KOPT-K1 (cell line): ENCODE measurements at regions not wholly inside any gene's neighbourhood (a gene's known extent, or its start where the extent isn't known, plus 50 kb on each side); places are given as distances from the start of the nearest gene placed in this dataset.
"Not testable (repeated sequence)": the region's sequence is repeated elsewhere in the genome, so short reads cannot be mapped to it uniquely, and the experiment has no call there.

Experiments
- H3K27ac ChIP-seq: fragments of 200-600 bp; sonication (generic); 2 replicates; pipeline ENCODE4 v1.5.1; 2016; ENCODE audit warnings: antibody characterized with exemption, mild to moderate bottlenecking, low read depth, low read length; ENCODE audit not compliant: poor library complexity, severe bottlenecking
- H3K36me3 ChIP-seq: fragments of 200-600 bp; sonication (generic); 2 replicates; pipeline ENCODE4 v1.5.1; 2017; ENCODE audit warnings: antibody characterized with exemption, mild to moderate bottlenecking, low read length, moderate library complexity; ENCODE audit not compliant: insufficient read depth
- H3K9me3 ChIP-seq: fragments of 200-600 bp; sonication (generic); 2 replicates; pipeline ENCODE4 v1.5.1; 2017; ENCODE audit warnings: antibody characterized with exemption, low read length, mild to moderate bottlenecking; ENCODE audit not compliant: insufficient read depth, poor library complexity, severe bottlenecking

DNA sequence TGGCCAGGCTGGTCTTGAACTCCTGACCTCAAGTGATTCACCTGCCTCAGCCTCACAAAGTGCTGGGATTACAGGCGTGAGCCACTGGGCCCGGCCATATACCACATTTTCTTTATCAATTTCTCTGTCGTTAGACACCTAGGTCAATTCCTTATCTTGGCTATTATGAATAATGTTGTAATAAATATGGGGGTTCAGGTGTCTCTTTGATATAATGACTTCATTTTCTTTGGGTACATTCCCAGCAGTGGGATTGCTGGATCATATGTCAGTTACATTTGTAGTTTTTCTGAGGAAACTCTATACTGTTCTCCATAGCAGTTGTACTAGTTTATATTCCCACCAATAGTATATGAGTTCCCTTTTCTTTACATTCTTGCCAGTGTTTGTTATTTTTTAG is 67.8 kb upstream of the DDHD1 start:
- H3K27ac ChIP-seq = peak overlapping the region; percentile 33
- peaks cover 42% of the 10 kb centered on the region for H3K9me3 ChIP-seq

DNA sequence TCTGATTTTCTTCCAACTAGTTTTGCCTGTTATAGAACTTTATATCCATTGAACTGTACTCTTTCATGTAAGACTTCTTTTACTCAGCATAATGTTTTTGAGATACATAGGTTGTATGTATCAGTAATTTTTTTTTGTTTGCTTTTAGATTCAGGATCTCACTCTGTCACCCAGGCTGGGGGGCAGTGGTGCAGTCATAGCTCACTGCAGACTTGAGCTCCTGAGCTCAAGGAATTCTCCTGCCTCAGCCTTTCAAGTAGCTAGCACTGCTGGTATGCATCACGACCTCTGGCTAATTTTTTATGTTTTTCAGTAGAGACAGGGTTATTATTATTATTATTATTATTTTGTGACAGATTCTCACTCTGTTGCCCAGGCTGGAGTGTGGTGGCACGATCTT is 65.0 kb upstream of the DDHD1 start:
- Histone ChIP-seq H3K36me3 (no peaks in the 10 kb centered on the region; the same call in 1 of the 2 replicates), H3K9me3 (peaks cover 16% of the 10 kb centered on the region), H3K27ac (peak overlapping the region; percentile 93)

More for the DNA sequence above, 67.8 kb upstream of the DDHD1 start:
- peaks cover 23% of the 10 kb centered on the region for H3K36me3 ChIP-seq

DNA sequence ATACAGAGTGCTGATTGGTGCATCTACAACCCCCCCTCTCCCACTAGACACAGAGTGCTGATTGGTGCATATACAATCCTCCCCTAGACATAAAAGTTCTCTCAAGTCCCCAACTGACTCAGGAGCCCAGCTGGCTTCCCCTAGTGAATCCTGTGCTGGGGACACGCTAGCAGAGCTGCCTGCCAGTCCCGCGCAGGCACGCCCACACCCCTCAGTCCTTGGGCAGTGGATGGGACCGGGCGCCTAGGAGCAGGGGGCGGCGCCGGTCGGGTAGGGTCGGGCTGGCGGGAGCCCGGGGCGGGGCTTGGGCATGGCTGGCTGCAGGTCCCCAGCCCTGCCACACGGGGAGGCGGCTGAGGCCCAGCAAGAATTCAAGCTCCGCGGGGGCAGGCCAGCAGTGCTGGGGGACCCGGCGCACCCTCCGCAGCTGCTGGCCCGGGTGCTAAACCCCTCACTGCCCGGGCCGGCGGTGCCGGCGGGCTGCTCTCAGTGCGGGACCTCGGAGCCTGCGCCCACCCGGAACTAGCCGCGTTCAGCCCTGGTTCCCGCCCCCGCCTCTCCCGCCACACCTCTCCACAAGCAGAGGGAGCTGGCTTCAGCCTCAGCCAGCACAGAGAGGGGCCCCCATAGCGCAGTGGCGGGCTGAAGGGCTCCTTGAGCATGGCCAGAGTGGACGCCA is 64.3 kb upstream of the DDHD1 start:
- H3K9me3 ChIP-seq = peaks cover 9% of the 10 kb centered on the region
- no peaks in the 10 kb centered on the region; the same call in 1 of the 2 replicates for H3K36me3 ChIP-seq
- H3K27ac ChIP-seq = peak overlapping the region; percentile 93

DNA sequence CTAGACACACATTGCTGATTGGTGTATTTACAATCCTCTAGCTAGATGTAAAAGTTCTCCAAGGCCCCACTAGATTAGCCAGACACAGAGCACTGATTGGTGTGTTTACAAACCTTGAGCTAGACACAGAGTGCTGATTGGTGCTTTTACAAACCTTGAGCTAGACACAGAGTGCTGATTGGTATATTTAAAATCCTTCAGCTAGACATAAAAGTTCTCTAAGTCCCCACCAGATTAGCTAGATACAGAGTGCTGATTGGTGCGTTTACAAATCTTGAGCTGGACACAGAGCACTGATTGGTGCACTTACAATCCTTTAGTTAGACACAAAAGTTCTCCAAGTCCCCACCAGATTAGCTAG is 63.8 kb upstream of the DDHD1 start:
- H3K27ac ChIP-seq = peak overlapping the region; percentile 93
- not testable (repeated sequence) for H3K9me3 ChIP-seq

DNA sequence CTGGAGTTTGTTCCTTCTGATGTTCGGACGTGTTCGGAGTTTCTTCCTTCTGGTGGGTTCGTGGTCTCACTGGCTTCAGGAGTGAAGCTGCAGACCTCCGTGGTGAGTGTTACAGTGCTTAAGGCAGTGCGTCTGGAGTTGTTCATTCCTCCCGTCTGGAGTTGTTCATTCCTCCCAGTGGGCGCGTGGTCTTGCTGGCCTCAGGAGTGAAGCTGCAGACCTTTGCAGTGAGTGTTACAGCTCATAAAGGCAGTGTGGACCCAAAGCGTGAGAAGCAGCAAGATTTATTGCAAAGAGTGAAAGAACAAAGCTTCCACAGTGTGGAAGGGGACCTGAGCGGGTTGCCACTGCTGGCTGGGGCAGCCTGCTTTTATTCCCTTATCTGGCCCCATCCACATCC is 63.4 kb upstream of the DDHD1 start:
- H3K36me3 ChIP-seq, H3K9me3 ChIP-seq, H3K27ac ChIP-seq: not testable (repeated sequence)

More for the DNA sequence above, 63.8 kb upstream of the DDHD1 start:
- not testable (repeated sequence) for H3K36me3 ChIP-seq

DNA sequence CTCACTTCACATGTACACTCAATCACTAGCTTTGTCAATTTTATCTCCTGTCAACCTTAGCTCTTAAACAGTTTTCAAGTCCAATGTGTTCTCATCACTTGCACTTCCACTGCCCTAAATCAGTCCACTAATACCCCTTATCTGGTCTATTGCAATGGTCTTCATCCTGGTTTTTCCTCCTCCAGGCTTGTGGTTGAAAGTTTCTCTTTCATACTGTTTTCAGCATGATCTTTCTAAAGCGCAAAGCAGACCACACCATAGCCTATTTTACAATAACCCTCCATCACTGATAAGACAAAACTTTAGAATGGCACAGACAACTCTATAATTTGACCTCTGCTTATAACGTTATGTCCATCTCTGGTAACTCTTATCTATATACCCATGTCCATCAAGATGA is 62.0 kb upstream of the DDHD1 start:
- H3K27ac ChIP-seq = peak overlapping the region; percentile 15

DNA sequence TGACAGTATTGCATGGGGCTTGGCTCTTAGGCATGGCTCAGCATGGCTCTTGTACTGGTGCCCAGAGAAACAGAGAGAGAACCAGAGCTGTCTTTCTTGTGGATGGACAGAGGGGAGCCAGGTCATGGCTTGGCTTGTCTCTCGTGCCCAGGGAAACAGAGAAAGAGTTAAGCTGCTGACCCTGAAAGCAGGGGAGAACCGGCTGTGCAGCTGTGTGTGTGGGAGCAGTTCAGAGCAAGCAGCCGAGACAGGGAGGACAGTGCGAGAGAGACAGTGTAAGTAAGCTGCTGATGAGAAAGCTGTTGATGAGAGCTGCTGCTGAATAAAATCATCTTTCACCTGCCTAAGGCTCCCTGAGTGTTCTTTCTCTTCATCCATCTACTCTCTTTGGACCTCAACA is 61.3 kb upstream of the DDHD1 start:
- no peaks in the 10 kb centered on the region for H3K36me3 ChIP-seq
- peak overlapping the region; percentile 37 for H3K27ac ChIP-seq
- no peaks in the 10 kb centered on the region for H3K9me3 ChIP-seq

More for the DNA sequence above, 62.0 kb upstream of the DDHD1 start:
- H3K36me3 ChIP-seq = no peaks in the 10 kb centered on the region; the same call in 1 of the 2 replicates
- no peaks in the 10 kb centered on the region for H3K9me3 ChIP-seq

DNA sequence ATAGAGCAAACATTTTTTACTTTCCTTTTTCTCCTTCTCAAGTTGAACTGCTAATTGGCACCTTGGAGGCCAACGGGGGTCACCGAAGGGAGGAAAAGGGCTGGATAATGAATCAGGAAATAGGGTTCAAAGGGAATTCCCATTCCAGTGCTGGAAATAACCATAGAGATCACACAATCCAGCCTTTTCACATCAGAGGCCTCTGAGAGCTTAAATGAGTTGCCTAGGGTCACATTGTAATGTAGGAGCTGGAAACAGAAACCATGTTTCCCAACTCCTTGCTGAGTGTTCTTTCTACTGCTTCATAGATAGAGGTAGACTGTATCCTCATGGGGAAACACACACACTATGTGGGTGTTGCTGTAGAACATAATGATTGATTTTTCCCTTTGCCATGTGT is 60.6 kb upstream of the DDHD1 start:
- Histone ChIP-seq H3K27ac (peak overlapping the region; percentile 37), H3K9me3 (no peaks in the 10 kb centered on the region)

DNA sequence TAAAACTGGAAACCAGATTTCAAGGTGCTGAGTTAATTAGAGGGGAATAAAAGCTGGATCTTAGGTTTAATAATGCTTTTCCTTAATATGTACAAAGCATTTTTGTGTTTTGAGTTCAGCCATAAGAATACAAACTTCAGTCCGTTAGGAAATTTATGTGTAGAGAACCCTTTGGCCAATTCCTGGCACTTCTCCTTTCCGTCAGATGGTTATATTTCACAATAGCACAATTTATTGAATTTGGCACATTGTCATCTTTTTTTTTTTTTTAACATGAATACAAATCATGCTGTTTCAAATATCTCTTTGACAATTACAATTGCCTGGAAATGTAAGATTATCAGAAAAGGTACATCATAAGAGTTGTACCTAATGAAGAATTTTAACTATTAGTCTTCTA is 56.2 kb upstream of the DDHD1 start:
- Histone ChIP-seq H3K27ac (no peak overlapping the region), H3K36me3 (no peaks in the 10 kb centered on the region), H3K9me3 (peaks cover 3% of the 10 kb centered on the region)

More for the DNA sequence above, 60.6 kb upstream of the DDHD1 start:
- H3K36me3 ChIP-seq = no peaks in the 10 kb centered on the region
